ENCODE measurements at regions not wholly inside any gene's neighbourhood (a gene's known extent, or its start where the extent isn't known, plus 50 kb on each side); places are given as distances from the start of the nearest gene placed in this dataset.

- Histone ChIP-seq H3K27me3 (ENCODE audit: insufficient read depth, low read depth, low read length) (no peaks in the 10 kb centered on the region), H3K27ac (ENCODE audit: low read length) (peak overlapping the region; percentile 18), H2AFZ (ENCODE audit: low read depth, low read length) (peak overlapping the region; percentile 16), H3K9me3 (ENCODE audit: low read length) (no peaks in the 10 kb centered on the region), H3K36me3 (ENCODE audit: insufficient read depth, low read length) (no peaks in the 10 kb centered on the region), H3K9me2 (ENCODE audit: insufficient read depth, low read length) (no peaks in the 10 kb centered on the region), H3K4me2 (ENCODE audit: low read length) (no peak overlapping the region), H3K4me3 (ENCODE audit: low read length) (no peak overlapping the region), H4K20me1 (ENCODE audit: insufficient read depth) (no peaks in the 10 kb centered on the region), H3K9ac (ENCODE audit: low read length) (no peak overlapping the region), H3F3A (ENCODE audit: insufficient read depth, low read length, poor library complexity, severe bottlenecking) (no peaks in the 10 kb centered on the region), H3K79me2 (replicated peaks; ENCODE audit: insufficient read depth, low read length) (no peaks in the 10 kb centered on the region)
- TF ChIP-seq POLR2AphosphoS5 (IDR thresholded peaks at IDR 0.05) (no peak), EZH2 (IDR thresholded peaks at IDR 0.05; ENCODE audit: borderline replicate concordance, insufficient read depth, low read length, poor library complexity, severe bottlenecking) (no peak), CTCF (IDR thresholded peaks at IDR 0.05; ENCODE audit: poor library complexity, severe bottlenecking) (no peak), RAD21 (conservative IDR thresholded peaks at IDR 0.05) (no peak), TAF1 (IDR thresholded peaks at IDR 0.05; ENCODE audit: low read depth) (no peak), SMC3 (conservative IDR thresholded peaks at IDR 0.05; ENCODE audit: poor library complexity) (no peak), EP300 (conservative IDR thresholded peaks at IDR 0.05; ENCODE audit: poor library complexity, severe bottlenecking) (no peak), REST (IDR thresholded peaks at IDR 0.05; ENCODE audit: borderline replicate concordance) (no peak), MXI1 (conservative IDR thresholded peaks at IDR 0.05; ENCODE audit: poor library complexity, severe bottlenecking) (no peak)
Observed at GRCh38 chr12:90826036-90826435, 128.9 kb downstream of the CCER1 start.

- H3K79me2 ChIP-seq (replicated peaks; ENCODE audit: insufficient read depth, low read length) = no peaks in the 10 kb centered on the region
Observed at GRCh38 chr12:90823859-90824258, 131.1 kb downstream of the CCER1 start.

More at GRCh38 chr12:90823859-90824258, 131.1 kb downstream of the CCER1 start:
- Histone ChIP-seq H3K9me2 (ENCODE audit: insufficient read depth, low read length) (no peaks in the 10 kb centered on the region), H3K4me3 (ENCODE audit: low read length) (no peak overlapping the region), H3K9ac (ENCODE audit: low read length) (no peak overlapping the region), H2AFZ (ENCODE audit: low read depth, low read length) (no peak overlapping the region), H3F3A (ENCODE audit: insufficient read depth, low read length, poor library complexity, severe bottlenecking) (no peaks in the 10 kb centered on the region), H4K20me1 (ENCODE audit: insufficient read depth) (no peaks in the 10 kb centered on the region), H3K27ac (ENCODE audit: low read length) (no peak overlapping the region), H3K9me3 (ENCODE audit: low read length) (no peaks in the 10 kb centered on the region), H3K27me3 (ENCODE audit: insufficient read depth, low read depth, low read length) (no peaks in the 10 kb centered on the region), H3K4me2 (ENCODE audit: low read length) (no peak overlapping the region), H3K36me3 (ENCODE audit: insufficient read depth, low read length) (no peaks in the 10 kb centered on the region)
- TF ChIP-seq TAF1 (IDR thresholded peaks at IDR 0.05; ENCODE audit: low read depth) = no peak
- TF ChIP-seq POLR2AphosphoS5 (IDR thresholded peaks at IDR 0.05) = no peak
- TF ChIP-seq RAD21 (conservative IDR thresholded peaks at IDR 0.05) = no peak
- TF ChIP-seq CTCF (IDR thresholded peaks at IDR 0.05; ENCODE audit: poor library complexity, severe bottlenecking) = no peak
- no peak for TF ChIP-seq EP300 (conservative IDR thresholded peaks at IDR 0.05; ENCODE audit: poor library complexity, severe bottlenecking)
- TF ChIP-seq SMC3 (conservative IDR thresholded peaks at IDR 0.05; ENCODE audit: poor library complexity) = no peak
- no peak for TF ChIP-seq EZH2 (IDR thresholded peaks at IDR 0.05; ENCODE audit: borderline replicate concordance, insufficient read depth, low read length, poor library complexity, severe bottlenecking)
- TF ChIP-seq REST (IDR thresholded peaks at IDR 0.05; ENCODE audit: borderline replicate concordance) = no peak
- TF ChIP-seq MXI1 (conservative IDR thresholded peaks at IDR 0.05; ENCODE audit: poor library complexity, severe bottlenecking) = no peak

All from neural cell (in vitro differentiated cells).